GM12892 (cell line): ENCODE measurements at regions not wholly inside any gene's neighbourhood (a gene's known extent, or its start where the extent isn't known, plus 50 kb on each side); places are given as distances from the start of the nearest gene placed in this dataset.

Experiments
- POLR2A ChIP-seq: IDR thresholded peaks from 2 replicates; pipeline ENCODE4 v1.6.1; 2011; ENCODE audit warnings: low read depth, low read length, control low read depth
- TAF1 ChIP-seq: IDR thresholded peaks from 2 replicates; pipeline ENCODE4 v1.6.1; 2011; ENCODE audit warnings: low read depth, mild to moderate bottlenecking, control low read depth, low read length, borderline replicate concordance

DNA sequence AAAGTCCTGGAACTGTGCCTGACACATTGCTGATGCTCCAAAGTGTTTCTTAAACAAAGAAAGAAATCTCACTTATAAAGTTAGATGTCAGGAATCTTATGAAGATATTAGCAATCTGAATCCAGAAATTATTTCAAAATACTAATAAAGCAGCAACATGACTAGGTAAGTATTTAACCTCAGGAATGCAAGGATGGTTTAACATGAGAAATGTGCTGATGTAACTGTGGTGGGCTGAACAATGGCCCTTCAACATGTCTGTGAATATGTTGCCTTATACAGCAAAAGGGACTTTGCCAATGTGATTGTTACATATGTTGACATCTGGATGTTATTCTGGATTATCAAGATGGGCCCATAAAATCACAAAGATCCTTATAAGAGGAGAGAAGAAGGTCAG, 87.1 kb downstream of the TEX36 start:
- no peak for TF ChIP-seq TAF1
- TF ChIP-seq POLR2A = no peak
